ENCODE measurements at regions not wholly inside any gene's neighbourhood (a gene's known extent, or its start where the extent isn't known, plus 50 kb on each side); places are given as distances from the start of the nearest gene placed in this dataset.

- Histone ChIP-seq H3K27ac (ENCODE audit: low read length) (no peak overlapping the region), H3K36me3 (replicated peaks; ENCODE audit: low read depth, low read length) (no peaks in the 10 kb centered on the region), H2AFZ (ENCODE audit: low read depth, low read length) (no peak overlapping the region), H3K4me3 (ENCODE audit: low read length) (no peak overlapping the region), H3K9me3 (ENCODE audit: insufficient read depth, low read length) (no peaks in the 10 kb centered on the region), H3K9ac (ENCODE audit: low read length) (no peak overlapping the region), H3K79me2 (ENCODE audit: low read length) (no peaks in the 10 kb centered on the region), H3K4me2 (ENCODE audit: low read length) (no peak overlapping the region), H3K27me3 (ENCODE audit: low read depth, low read length) (no peaks in the 10 kb centered on the region), H4K20me1 (ENCODE audit: insufficient read depth, low read length) (no peaks in the 10 kb centered on the region), H3K4me1 (ENCODE audit: low read length) (peaks cover 4% of the 10 kb centered on the region)
- TF ChIP-seq EZH2phosphoT487 (IDR thresholded peaks at IDR 0.05; ENCODE audit: low read depth) (no peak), CTCF (IDR thresholded peaks at IDR 0.05; ENCODE audit: low read depth, low read length) (no peak)
Observed at GRCh38 chr17:422196-422930, 69.8 kb upstream of the RPH3AL start.

- Histone ChIP-seq H3K27ac (ENCODE audit: low read length) (no peak overlapping the region), H4K20me1 (ENCODE audit: insufficient read depth, low read length) (no peaks in the 10 kb centered on the region), H3K4me3 (ENCODE audit: low read length) (no peak overlapping the region), H3K79me2 (ENCODE audit: low read length) (no peaks in the 10 kb centered on the region), H3K9me3 (ENCODE audit: insufficient read depth, low read length) (no peaks in the 10 kb centered on the region), H3K4me2 (ENCODE audit: low read length) (no peak overlapping the region), H2AFZ (ENCODE audit: low read depth, low read length) (no peak overlapping the region), H3K9ac (ENCODE audit: low read length) (no peak overlapping the region), H3K4me1 (ENCODE audit: low read length) (peaks cover 8% of the 10 kb centered on the region), H3K36me3 (replicated peaks; ENCODE audit: low read depth, low read length) (no peaks in the 10 kb centered on the region), H3K27me3 (ENCODE audit: low read depth, low read length) (no peaks in the 10 kb centered on the region)
- no peak for TF ChIP-seq EZH2phosphoT487 (IDR thresholded peaks at IDR 0.05; ENCODE audit: low read depth)
- no peak for TF ChIP-seq CTCF (IDR thresholded peaks at IDR 0.05; ENCODE audit: low read depth, low read length)
Observed at GRCh38 chr17:420479-421175, 68.0 kb upstream of the RPH3AL start.

- Histone ChIP-seq H3K4me3 (ENCODE audit: low read length) (no peak overlapping the region), H3K36me3 (replicated peaks; ENCODE audit: low read depth, low read length) (no peaks in the 10 kb centered on the region), H3K79me2 (ENCODE audit: low read length) (no peaks in the 10 kb centered on the region), H4K20me1 (ENCODE audit: insufficient read depth, low read length) (no peaks in the 10 kb centered on the region), H3K27ac (ENCODE audit: low read length) (no peak overlapping the region), H3K9me3 (ENCODE audit: insufficient read depth, low read length) (no peaks in the 10 kb centered on the region), H2AFZ (ENCODE audit: low read depth, low read length) (no peak overlapping the region), H3K4me2 (ENCODE audit: low read length) (no peak overlapping the region), H3K27me3 (ENCODE audit: low read depth, low read length) (no peaks in the 10 kb centered on the region), H3K9ac (ENCODE audit: low read length) (no peak overlapping the region), H3K4me1 (ENCODE audit: low read length) (peaks cover 8% of the 10 kb centered on the region)
- TF ChIP-seq EZH2phosphoT487 (IDR thresholded peaks at IDR 0.05; ENCODE audit: low read depth), result no peak
Observed at GRCh38 chr17:419073-419735, 66.6 kb upstream of the RPH3AL start.

GRCh38 chr17:418421-418751, 65.8 kb upstream of the RPH3AL start:
- no peak overlapping the region for H3K27ac ChIP-seq (ENCODE audit: low read length)
- H2AFZ ChIP-seq (ENCODE audit: low read depth, low read length), result no peak overlapping the region
- H3K79me2 ChIP-seq (ENCODE audit: low read length), result no peaks in the 10 kb centered on the region
- H3K36me3 ChIP-seq (replicated peaks; ENCODE audit: low read depth, low read length), result no peaks in the 10 kb centered on the region
- no peak overlapping the region for H3K9ac ChIP-seq (ENCODE audit: low read length)
- no peaks in the 10 kb centered on the region for H4K20me1 ChIP-seq (ENCODE audit: insufficient read depth, low read length)
- no peak overlapping the region for H3K4me3 ChIP-seq (ENCODE audit: low read length)
- peaks cover 8% of the 10 kb centered on the region for H3K4me1 ChIP-seq (ENCODE audit: low read length)
- no peaks in the 10 kb centered on the region for H3K27me3 ChIP-seq (ENCODE audit: low read depth, low read length)
- no peak overlapping the region for H3K4me2 ChIP-seq (ENCODE audit: low read length)
- H3K9me3 ChIP-seq (ENCODE audit: insufficient read depth, low read length), result no peaks in the 10 kb centered on the region
- TF ChIP-seq CTCF (IDR thresholded peaks at IDR 0.05; ENCODE audit: low read depth, low read length) (no peak), EZH2phosphoT487 (IDR thresholded peaks at IDR 0.05; ENCODE audit: low read depth) (no peak)
